Thyroid gland (tissue), 4 donors: ENCODE measurements at regions not wholly inside any gene's neighbourhood (a gene's known extent, or its start where the extent isn't known, plus 50 kb on each side); places are given as distances from the start of the nearest gene placed in this dataset.

ENCODE experiments used
- CTCF ChIP-seq, 6 experiments: fragments of 200-600 bp in 3 of 6; fragments of 450-650 bp in 3 of 6; sonication (generic) in 3 of 6; IDR thresholded peaks; one replicate each; pipeline ENCODE4 v1.5.1; 2016 to 2019; ENCODE audit warnings: antibody characterized with exemption in 6 of 6, mild to moderate bottlenecking in 2 of 6, inconsistent platforms in 1 of 6, moderate library complexity in 1 of 6
- POLR2A ChIP-seq, 2 donors: fragments of 450-650 bp; IDR thresholded peaks; one replicate each; pipeline ENCODE4 v1.6.1; 2017; ENCODE audit warnings: antibody characterized with exemption in 2 of 2, mild to moderate bottlenecking in 2 of 2, moderate library complexity in 1 of 2

- no peak for TF ChIP-seq CTCF (IDR thresholded peaks at IDR 0.05)
- no peak for TF ChIP-seq POLR2A (IDR thresholded peaks at IDR 0.05)
These were observed 271.8 kb downstream of the ZIC1 start for GRCh38 chr3:147680837-147681483.
